ENCODE measurements at regions not wholly inside any gene's neighbourhood (a gene's known extent, or its start where the extent isn't known, plus 50 kb on each side); places are given as distances from the start of the nearest gene placed in this dataset.

DNA sequence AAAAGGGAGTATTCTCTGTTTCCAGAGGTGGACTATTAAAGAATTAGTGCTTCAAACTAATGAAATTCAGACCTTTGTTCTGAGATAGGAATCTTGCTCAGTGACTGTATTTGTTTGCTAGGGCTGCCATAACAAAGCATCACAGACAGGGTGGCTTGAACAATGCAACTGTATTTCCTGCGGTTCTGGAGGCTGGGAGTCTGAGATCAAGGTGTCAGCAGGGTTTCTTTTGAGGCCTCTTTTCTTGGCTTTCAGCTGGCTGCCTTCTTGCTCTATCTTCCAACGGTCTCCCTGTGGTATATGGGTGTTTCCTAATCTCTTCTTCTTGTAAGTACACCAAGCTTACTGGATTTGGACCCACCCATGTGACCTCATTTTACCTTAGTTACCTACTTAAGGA, 264.6 kb upstream of the PROX1 start:
- DNase-seq (ENCODE audit: low read depth in 2 of 2) = no peak

DNA sequence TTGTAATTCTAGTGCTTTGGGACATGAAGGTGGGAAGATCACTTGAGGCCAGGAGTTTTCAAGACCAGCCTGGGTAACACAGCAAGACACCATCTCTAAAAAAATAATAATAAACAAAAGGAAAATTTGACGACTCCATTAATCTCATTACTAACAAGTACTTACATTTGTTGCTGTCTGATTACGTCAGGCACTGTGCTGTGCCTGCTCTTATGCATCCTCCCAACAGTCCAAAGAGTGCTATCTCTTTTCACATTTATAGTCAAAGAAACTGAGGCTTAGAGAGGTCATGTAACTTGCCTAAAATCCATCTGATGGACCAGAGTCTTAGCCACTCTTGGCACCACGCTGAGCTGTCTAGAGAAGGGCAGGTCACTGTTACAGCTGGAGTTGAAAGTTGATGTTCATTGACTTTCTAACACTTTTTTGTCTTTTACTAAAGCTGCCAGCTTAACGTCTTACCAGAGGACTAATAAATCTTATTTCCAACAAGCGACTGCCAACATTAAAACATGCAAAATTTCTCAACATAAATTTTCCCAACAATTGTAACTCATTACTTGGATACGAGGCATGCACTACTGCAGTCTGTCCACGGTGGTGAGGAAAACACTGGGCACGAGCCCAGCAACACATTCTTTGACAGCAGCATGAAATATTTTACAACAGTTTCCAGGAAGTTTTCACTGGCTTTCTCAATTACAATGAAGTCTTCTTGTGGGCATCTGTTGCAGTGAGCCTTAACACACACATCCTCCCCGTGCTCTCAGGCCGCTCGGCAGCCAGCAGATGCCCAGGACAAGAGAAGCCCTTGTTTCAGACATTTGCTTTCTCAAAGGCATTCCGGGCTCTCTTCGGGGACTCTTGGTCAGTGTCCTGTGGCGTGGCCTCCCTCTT, 262.9 kb upstream of the PROX1 start:
- DNase-seq (ENCODE audit: low read depth in 2 of 2) = peak in 1 of 2 donors; percentile 75

DNA sequence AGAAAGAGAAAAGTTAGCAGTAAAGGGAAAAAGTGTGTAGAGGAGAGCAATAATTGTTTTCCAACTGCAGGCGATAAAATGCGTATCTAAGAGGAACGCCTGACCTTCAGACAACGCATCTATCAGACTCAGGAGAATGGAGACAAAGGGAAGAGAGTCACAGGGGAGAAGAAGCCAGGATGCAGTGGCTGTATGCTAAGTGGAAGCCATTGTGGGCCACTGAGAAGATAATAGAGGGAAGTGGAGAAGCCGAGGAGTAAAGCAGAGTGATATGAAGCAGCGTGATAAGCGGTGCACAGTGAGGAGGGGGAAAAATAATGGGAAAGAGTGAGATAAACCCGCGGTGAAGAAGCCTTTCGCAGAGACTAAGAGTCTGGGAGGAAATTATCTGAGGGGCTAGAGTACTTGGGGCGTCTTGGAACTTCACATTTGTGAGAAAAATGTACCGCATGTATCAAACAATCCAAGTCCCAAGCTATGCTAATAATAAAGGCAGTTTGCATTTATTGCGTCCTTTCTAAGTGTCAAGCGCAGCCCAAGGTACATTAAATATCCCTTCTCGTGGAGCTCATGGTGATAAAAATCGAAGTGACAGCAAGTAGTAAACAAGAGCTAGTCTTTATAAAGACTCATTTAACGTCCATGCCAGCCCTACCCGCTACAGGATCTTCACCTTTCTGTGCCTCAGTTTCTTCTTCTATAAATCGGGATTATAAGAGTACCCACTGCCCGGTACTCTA, 259.8 kb upstream of the PROX1 start:
- no peak for DNase-seq (ENCODE audit: low read depth in 2 of 2)

DNA sequence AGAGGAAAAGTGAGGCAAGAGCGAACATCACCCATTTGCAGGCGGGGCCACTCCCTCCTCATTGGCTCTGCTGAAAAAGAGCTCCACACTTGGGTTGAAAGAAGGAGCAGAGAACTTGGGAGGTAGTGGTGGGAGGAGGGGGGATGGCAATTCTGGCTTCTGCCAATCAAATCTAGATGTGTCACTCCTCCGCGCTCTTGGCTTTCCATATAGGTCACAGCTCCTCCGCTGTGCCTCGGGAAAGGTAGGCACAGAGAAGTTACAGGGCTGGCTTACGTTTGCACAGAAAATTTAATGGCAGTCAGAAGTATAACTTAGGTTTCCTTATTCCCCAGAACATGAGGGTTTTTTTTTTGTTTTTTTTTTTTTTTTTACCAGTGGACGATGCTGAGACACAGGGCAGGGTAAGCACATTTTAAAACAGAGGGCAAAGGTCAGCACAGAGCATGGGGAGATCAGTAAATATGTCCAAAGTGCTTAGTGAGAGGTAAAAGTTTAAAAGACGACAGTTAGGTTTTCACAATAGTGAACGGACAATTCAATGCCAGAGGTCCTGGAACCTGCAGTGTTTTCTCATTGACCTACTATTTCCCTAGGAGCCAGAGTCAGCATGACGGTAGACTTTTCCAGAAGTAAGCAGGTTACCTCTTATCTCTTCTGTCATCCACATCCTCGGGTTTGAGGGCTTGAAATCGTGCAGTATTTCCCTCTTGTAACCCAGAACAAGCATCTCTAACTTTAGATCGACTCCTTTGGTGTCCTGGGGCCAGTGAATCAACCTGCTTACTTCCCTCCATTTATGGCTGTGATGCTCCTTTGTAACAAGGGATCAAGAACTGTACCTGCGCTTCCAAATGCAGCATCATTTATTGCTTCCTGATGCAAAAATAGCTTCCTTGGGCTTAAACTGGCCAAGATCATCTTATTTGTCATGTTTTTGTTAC, 258.9 kb upstream of the PROX1 start:
- no peak for DNase-seq (ENCODE audit: low read depth in 2 of 2)

DNA sequence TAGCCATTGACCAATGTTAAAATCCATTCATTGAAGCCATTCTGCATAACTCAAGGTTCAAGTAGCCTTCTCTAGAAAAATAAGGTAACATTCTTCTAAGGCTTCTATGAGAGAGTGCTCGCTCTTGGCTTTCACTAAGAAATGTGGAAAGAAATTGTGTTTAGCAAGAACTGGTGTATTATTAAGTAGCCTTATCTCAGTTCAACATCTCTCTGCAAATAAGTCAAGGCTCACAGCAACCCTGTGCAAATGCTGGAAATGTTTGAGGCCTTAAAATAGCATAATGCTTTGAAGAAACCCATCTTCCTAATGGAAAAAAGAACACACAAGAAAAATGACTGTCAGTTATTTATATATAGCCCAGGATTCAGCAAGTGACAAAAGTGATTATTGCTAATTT, 254.1 kb upstream of the PROX1 start:
- DNase-seq (ENCODE audit: low read depth in 2 of 2) = no peak

DNA sequence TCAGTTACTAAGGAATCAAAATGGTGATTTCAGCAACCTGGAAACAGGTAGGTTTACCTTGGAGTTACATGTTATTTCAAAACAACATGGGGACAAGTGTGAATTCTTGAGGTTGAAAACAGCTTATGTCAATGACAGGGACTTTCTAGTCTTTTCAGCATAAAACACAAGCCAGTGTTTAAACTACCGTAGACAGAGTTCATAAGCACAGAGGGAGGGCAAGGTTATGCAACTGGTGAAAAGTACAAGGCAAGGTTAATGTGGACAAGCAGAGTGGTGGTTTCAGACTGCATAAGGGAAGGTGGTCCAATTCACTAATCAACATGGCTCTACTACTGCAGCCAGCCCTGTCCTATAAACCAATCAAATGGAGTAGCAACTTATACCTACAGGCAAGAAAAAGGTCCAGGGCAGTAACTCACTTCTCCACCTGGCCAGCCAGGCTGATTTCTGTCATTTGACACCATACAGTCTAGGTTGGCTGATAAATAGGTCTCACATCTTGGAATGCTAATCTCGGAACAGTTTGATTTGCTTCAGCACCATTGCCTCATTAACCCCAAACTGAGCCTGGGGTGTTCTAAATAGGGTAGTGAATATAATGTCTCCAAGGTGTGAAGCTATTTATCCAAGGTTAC, 250.3 kb upstream of the PROX1 start:
- no peak for DNase-seq (ENCODE audit: low read depth in 2 of 2)

DNA sequence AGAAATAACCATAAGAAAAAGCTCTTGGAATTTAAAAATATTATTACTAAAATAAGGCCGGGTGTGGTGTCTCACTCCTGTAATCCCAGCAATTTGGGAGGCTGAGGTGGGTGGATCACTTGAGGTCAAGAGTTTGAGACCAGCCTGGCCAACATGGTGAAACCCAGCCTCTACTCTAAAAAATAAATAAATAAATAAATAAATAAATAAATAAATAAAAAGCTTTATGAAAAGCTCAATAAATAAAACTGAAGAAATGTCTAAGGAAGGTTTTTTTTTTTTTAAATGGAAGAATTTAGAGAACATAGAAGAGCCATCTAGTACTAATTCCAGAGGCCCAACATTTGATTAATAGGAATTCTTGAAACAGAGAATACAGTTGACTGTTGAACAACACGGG, 249.1 kb upstream of the PROX1 start:
- DNase-seq (ENCODE audit: low read depth in 2 of 2) = no peak

DNA sequence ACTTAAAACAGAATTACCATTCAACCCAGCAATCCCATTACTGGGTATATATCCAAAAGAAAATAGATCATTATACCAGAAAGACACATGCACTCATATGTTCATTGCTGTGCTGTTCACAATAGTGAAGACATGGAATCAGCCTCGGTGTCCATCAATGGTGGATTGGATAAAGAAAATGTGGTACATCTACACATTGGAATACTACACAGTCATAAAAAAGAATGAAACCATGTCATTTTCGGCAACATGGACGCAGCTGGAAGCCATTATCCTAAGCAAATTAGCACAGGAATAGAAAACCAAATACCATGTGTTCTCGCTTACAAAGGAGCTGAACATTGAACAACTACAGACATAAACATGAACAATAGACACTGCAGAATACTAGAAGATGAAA, 244.8 kb upstream of the PROX1 start:
- DNase-seq (ENCODE audit: low read depth in 2 of 2) = no peak

DNA sequence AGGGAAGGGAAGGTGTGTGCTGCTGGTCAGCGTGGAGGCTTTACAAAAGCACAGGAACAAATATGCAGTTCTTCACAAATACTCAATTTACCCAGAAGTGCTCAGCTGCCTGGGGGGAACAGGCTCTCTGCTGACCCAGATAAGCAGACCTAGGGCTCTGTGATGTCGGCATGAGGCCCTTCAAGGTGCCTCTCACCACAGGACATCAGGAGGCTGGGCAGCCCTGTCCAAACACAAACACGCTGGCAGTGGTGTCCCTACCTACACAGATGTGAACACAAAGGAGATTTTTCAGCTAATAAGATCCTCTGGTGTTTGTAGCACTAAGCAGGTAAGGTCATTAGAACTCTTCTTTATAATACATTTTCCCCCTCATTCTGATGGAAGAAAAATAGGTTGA, 243.0 kb upstream of the PROX1 start:
- no peak for DNase-seq (ENCODE audit: low read depth in 2 of 2)

DNA sequence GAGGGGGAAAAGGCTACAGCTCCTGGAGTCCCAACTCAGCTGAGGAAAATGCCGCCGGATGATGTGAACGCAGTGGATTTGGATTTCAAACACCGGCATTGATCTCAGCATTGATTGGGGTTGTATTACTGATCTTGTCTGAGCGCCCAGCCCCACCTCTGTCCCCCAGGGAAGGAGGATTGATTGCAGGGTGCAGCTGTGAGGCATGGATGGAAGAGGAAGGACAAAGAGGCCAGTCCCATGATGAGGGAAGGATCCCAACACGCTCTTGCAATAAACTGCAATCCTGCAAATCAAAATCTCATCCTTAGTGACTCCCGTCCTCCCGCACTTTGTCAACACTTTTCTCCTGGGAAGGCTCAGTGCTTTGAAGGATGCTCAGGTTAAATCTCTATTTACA, 242.3 kb upstream of the PROX1 start:
- DNase-seq (ENCODE audit: low read depth in 2 of 2) = no peak

DNA sequence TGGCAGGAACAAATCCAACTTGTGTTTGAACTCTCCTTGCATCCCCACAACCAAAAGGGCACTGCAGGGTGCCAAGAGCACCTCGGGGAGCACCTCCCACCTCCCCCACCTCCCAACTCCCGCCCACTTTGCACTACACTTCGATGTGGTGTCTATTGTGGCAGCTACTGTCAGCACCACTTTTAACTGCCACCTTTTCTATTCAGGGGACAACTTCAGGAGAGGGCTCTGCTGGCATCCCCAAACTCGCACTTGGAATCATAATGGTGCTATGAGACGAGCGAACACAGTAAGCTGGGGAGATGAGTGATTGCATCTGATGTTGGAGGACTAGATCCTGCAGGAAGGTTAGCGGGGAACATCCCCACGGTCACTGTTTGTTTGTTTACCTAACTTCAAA, 238.2 kb upstream of the PROX1 start:
- no peak for DNase-seq (ENCODE audit: low read depth in 2 of 2)

DNA sequence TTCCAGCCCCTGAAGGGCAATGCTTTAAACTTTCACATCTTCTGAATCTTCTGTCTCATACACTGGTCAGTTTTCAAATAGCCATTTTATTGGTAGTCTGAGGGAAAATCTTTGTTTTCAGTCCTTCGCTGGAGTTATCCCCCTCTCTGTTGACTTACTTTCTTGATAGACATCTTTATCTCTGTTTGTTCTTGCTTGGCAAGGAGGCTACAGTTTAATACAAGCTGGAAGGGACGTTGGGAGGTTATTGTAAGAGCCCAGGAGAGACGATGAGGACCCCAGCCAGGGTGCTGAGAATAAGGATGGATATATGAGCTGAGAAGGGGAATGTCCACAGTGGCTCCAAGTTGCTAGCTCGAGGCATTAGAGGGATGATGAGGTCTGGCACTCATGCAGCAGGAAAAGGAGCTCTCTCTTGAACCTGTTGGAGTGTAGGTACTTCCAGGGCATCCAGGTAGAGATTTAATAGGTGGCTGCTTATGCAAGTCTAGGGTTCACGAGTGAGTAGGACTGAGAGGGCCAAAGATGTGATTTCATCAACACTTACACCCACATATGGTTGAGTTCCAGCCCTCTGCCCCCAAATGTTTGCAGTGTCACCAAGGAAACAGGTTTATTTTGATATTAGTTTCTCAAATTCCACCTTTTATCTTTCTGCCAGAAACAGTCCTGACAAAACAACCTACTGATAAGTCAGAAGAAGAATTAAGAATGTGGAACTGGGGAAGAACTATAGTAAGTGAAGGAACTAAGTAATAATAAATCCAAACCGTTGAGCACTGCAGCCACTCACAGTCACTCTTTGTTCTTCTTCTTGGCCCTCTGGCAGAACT, 237.3 kb upstream of the PROX1 start:
- DNase-seq (ENCODE audit: low read depth in 2 of 2) = no peak

DNA sequence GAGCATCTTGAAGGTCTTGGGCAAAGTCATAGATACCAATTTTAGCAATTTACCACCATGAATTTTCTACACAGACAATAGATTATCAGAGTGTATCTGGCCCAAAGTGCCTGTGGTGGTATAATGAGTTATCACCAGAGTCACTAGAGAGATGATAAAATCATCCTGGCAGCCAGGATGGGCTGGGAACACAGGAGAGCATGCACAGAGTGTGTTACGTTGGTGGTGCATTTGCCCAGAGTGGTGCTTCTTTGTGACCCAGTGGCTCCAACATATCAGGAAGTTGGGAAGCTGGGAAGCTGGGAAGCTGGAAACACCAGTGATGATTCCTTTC, 236.7 kb upstream of the PROX1 start:
- DNase-seq (ENCODE audit: low read depth in 2 of 2) = no peak

DNA sequence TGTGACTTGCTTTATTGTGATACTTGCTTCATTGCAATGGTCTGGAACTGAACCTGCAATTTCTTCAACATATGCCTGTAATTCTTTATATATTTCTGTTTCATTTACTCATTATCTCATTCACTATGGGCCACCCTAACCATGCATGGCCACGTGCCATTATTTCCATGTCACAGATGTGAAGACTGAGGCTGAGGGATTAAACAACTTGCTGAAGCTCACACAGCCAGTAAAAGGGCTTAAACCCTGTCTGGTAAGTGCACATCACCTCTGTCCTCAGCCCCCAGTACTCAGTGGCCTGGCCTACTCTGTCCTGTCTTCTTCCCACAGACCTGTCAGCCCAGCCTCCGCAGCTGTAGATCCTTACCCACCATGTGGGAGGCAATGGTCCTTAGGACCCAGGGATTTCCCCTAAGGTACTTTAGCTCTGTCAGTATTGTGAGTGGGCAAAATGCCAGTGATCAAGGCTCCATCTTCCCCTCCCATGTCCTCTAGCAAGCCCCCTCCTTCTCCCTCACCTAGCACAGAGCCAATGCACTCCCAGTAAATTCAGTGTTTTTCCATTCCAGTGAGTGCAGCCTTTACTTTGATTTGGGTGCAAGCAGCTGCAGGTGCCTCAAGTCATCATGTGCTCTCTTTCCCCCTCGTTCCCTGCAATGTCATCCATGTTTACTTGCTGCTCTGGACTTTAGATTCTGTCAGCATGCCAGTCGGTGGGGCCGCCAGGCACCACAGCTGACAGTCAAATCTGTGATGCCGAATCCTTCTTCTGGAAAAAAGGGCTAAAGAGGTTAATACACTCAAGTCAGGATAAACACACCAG, 228.2 kb upstream of the PROX1 start:
- DNase-seq (ENCODE audit: low read depth in 2 of 2) = no peak

DNA sequence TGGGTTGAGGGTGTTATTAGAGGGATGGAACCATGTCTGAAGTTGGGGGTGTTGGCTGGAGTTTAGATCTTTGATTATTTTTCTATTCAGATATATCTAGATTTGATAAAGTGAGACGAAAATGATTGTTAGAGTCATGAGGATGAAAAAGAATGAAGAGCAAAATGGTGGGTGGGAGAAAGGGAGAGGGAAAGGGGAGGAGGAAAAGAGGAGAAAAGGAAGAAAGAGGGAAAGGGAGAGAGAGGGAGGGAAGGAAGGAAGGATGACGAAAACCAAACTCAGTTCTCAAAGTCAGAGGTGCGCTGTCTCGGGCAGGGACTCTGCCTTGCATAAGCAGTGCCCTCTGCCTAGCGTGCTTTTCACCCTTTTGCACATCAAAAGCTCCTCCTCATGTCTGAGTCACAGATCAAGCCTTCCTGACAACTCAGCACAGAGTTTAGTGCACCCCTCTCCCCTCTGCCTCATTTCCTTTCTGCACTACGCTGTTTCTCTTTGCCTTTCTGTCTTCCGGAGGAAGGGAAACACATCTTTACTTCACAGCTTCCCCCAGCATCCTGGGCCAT, 225.8 kb upstream of the PROX1 start:
- DNase-seq (ENCODE audit: low read depth in 2 of 2) = peak; percentile 20 to 34

DNA sequence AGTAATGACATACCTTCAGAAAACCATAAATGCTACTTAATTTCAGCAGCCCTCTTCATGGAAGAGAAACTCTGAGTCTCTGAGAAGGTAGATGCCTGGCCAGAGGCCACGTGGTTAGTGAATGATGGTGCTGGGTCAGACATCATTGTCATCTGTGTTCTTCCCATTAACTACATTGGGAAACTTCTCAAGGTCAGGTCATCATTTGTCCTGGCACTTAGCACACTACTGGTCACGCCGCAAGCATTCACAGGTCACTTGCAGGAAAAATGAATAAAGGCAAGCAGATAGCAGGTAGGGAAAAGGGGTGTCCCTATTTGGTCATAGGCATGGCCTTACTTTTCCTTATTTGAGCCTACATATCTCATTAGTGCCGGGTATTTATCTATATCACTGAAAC, 220.1 kb upstream of the PROX1 start:
- no peak for DNase-seq (ENCODE audit: low read depth in 2 of 2)

DNA sequence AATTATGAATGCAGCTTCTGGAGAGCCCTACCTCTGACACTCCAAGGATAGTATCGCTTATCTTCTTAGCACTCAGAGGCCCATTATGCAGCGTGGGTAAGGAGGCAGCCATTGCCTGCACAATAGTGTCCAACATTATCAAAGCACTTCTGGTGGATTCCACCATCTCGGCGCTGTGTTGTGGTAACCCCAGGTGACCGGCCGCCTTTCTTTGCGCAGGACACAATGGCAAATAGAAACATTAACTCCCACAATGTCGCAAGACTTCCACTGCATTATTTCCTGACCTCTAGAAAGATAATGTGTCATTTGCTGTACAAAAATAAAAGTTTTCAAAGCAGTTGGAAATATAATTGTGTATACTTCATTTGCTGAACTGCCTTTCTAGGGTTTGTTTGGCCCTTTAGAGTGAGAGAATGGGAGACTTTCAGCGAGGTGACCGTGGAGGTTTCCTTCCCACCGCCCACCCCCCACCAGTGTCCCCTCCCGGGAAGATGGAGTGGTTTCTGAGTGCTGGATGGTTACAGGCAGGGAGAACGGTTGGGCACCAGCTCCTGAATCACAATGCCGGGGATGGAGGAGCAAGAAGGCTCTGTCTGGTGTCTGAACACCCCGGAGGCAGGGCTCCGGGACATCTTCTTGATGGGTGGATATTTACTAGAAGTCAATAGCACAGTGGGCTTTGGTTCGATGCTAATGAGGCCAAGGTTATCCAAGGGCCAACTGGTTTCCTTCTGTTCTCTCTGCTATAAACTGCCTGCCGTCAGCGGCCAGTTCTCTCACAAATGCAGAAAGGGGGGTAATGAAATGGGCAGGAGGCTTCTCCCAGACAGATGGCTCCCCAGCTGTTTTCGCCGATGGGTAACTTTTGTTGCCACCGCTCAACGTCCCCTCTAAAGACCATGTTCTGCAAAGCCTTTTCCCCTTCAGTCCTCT, 215.4 kb upstream of the PROX1 start:
- DNase-seq (ENCODE audit: low read depth in 2 of 2) = no peak

DNA sequence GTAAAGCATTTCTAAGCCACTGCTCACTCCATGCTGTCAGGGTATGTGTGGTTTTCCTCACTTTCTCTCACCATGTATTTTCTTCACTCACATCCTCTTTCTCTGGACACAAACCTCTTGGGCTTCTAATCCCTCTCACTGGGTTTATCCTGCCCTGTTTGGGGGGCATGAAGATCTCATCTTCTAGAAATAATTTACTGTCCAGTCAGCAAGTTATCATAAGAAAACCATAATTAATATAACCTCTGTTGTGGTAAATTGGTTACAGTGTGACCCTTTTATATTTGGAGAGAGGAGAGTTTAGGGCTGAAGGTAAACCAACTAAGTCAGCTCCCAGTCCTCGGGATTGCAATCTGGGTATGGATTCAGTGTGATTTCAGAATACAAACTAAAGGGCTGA, 213.8 kb upstream of the PROX1 start:
- DNase-seq (ENCODE audit: low read depth in 2 of 2) = no peak
